H1 (cell line): ENCODE measurements at regions not wholly inside any gene's neighbourhood (a gene's known extent, or its start where the extent isn't known, plus 50 kb on each side); places are given as distances from the start of the nearest gene placed in this dataset.

Experiments used
- CTCF ChIA-PET: fragments of 300-600 bp; sonication (Branson Sonifier 250); formaldehyde crosslinking; loops from one replicate; lab custom pipeline; 2021; ENCODE audit not compliant: partially characterized antibody; lab: Charles Lee
- POLR2A ChIA-PET: fragments of 300-600 bp; sonication (Branson Sonifier 250); formaldehyde crosslinking; loops from one replicate; lab custom pipeline; 2021; ENCODE audit warnings: inconsistent platforms; ENCODE audit not compliant: partially characterized antibody; lab: Charles Lee
- DNase-seq, 2 experiments: peaks; one replicate each; pipeline versions ENCODE4 v3.0.0 to v3.0.0-alpha.2; 2010 to 2022; ENCODE audit warnings: low spot score in 2 of 2, low read depth in 1 of 2, mixed read lengths in 1 of 2
- FAIRE-seq: peaks from 2 replicates; lab custom pipeline; 2011; peaks lifted over from hg19 to GRCh38; lab: Jason Lieb, UNC
- H2AFZ ChIP-seq: 2 replicates; pipeline ENCODE4 v1.8.1; 2012; ENCODE audit warnings: low read length, inconsistent platforms
- H2AK5ac ChIP-seq: 2 replicates; pipeline ENCODE4 v1.6.1; 2013; ENCODE audit warnings: low read depth, low read length
- H2BK120ac ChIP-seq: replicated peaks from 2 replicates; pipeline ENCODE3; 2013; ENCODE audit warnings: low read depth, low read length, inconsistent platforms
- H2BK12ac ChIP-seq: 2 replicates; pipeline ENCODE4 v1.6.1; 2013; ENCODE audit warnings: low read depth, low read length
- H2BK15ac ChIP-seq: 2 replicates; pipeline ENCODE4 v1.6.1; 2013; ENCODE audit warnings: low read length
- H2BK20ac ChIP-seq: 2 replicates; pipeline ENCODE4 v1.6.1; 2013; ENCODE audit warnings: low read length
- H2BK5ac ChIP-seq: 2 replicates; pipeline ENCODE4 v1.6.1; 2013; ENCODE audit warnings: low read depth, low read length
- H3K14ac ChIP-seq: 2 replicates; pipeline ENCODE4 v1.6.1; 2013; ENCODE audit warnings: inconsistent platforms; ENCODE audit not compliant: insufficient read length
- H3K18ac ChIP-seq: 2 replicates; pipeline ENCODE4 v1.6.1; 2013; ENCODE audit warnings: low read length; ENCODE audit errors: extremely low read depth
- H3K23ac ChIP-seq: 2 replicates; pipeline ENCODE4 v1.6.1; 2013; ENCODE audit warnings: inconsistent platforms; ENCODE audit not compliant: insufficient read length
- H3K23me2 ChIP-seq: 2 replicates; pipeline ENCODE4 v1.6.1; 2013; ENCODE audit warnings: low read depth, low read length
- H3K27ac ChIP-seq: 2 replicates; pipeline ENCODE4 v1.6.1; 2011; ENCODE audit warnings: low read depth, low read length, inconsistent platforms
- H3K27me3 ChIP-seq, 4 experiments: replicated peaks in 1 of 4; 1 replicate in 1 of 4; 2 replicates in 3 of 4; pipeline versions ENCODE4 v1.6.1 to v1.8.1; 2011 to 2013; ENCODE audit warnings: low read length in 3 of 4, mild to moderate bottlenecking in 3 of 4, inconsistent platforms in 2 of 4, mixed read lengths in 2 of 4, moderate library complexity in 1 of 4; ENCODE audit not compliant: control insufficient read depth in 3 of 4, insufficient read depth in 3 of 4; ENCODE audit errors: extremely low read depth in 1 of 4
- H3K36me3 ChIP-seq, 4 experiments: 2 replicates each; pipeline versions ENCODE4 v1.6.1 to v1.8.1; 2011 to 2013; ENCODE audit warnings: mild to moderate bottlenecking in 4 of 4, low read length in 3 of 4, moderate library complexity in 2 of 4, control low read depth in 1 of 4, inconsistent platforms in 1 of 4; ENCODE audit not compliant: insufficient read depth in 4 of 4, control insufficient read depth in 2 of 4
- H3K4ac ChIP-seq: replicated peaks from 2 replicates; pipeline ENCODE3; 2013; ENCODE audit warnings: low read length, low read depth, mixed read lengths, inconsistent platforms; ENCODE audit not compliant: insufficient read length
- H3K4me1 ChIP-seq, 4 experiments: replicated peaks in 1 of 4; 1 replicate in 1 of 4; 2 replicates in 3 of 4; pipeline versions ENCODE4 v1.6.1 to v1.8.1; 2011 to 2013; ENCODE audit warnings: low read length in 3 of 4, inconsistent platforms in 2 of 4, mixed read lengths in 1 of 4; ENCODE audit not compliant: insufficient read depth in 4 of 4, control insufficient read depth in 3 of 4
- H3K4me2 ChIP-seq, 2 experiments: 2 replicates each; pipeline versions ENCODE4 v1.6.1 to v1.8.1; 2011 to 2013; ENCODE audit warnings: low read depth in 2 of 2, low read length in 2 of 2, control low read depth in 1 of 2, inconsistent platforms in 1 of 2, mild to moderate bottlenecking in 1 of 2; ENCODE audit not compliant: insufficient read depth in 1 of 2
- H3K4me3 ChIP-seq, 4 experiments: fragments of 200-600, 300-600 bp in 1 of 4; sonication (generic), shearing (Covaris generic), sonication (Bioruptor Twin) in 1 of 4; 2 replicates each; pipeline versions ENCODE4 v1.5.1 to v1.8.1; 2011 to 2016; ENCODE audit warnings: low read length in 4 of 4, low read depth in 3 of 4, control low read depth in 2 of 4, inconsistent platforms in 2 of 4, mild to moderate bottlenecking in 2 of 4, mixed read lengths in 1 of 4, moderate library complexity in 1 of 4; ENCODE audit not compliant: insufficient read depth in 2 of 4; ENCODE audit errors: extremely low read depth in 1 of 4
- H3K56ac ChIP-seq: replicated peaks from 2 replicates; pipeline ENCODE3; 2013; ENCODE audit warnings: low read depth, mild to moderate bottlenecking, mixed read lengths, low read length, inconsistent platforms; ENCODE audit not compliant: insufficient read length
- H3K79me1 ChIP-seq: 2 replicates; pipeline ENCODE4 v1.6.1; 2013; ENCODE audit warnings: low read depth, low read length, control low read depth
- H3K79me2 ChIP-seq, 2 experiments: 2 replicates each; pipeline versions ENCODE4 v1.6.1 to v1.8.1; 2012 to 2013; ENCODE audit warnings: low read length in 2 of 2, mild to moderate bottlenecking in 2 of 2, inconsistent platforms in 1 of 2; ENCODE audit not compliant: insufficient read depth in 2 of 2, control insufficient read depth in 1 of 2
- H3K9ac ChIP-seq, 4 experiments: replicated peaks in 1 of 4; 1 replicate in 1 of 4; 2 replicates in 3 of 4; pipeline versions ENCODE4 v1.6.1 to v1.8.1; 2011 to 2013; ENCODE audit warnings: low read depth in 3 of 4, low read length in 3 of 4, control low read depth in 2 of 4, mild to moderate bottlenecking in 2 of 4, moderate library complexity in 2 of 4, inconsistent platforms in 1 of 4; ENCODE audit errors: extremely low read depth in 1 of 4
- H3K9me3 ChIP-seq, 2 experiments: 2 replicates each; pipeline versions ENCODE4 v1.6.1 to v1.8.1; 2012 to 2013; ENCODE audit warnings: mild to moderate bottlenecking in 2 of 2, moderate library complexity in 2 of 2, control low read depth in 1 of 2, inconsistent platforms in 1 of 2, low read depth in 1 of 2, low read length in 1 of 2, mixed read lengths in 1 of 2; ENCODE audit not compliant: insufficient read depth in 2 of 2
- H4K20me1 ChIP-seq, 2 experiments: replicated peaks in 1 of 2; 2 replicates each; pipeline versions ENCODE3 to v1.8.1; 2011 to 2013; ENCODE audit warnings: inconsistent platforms in 2 of 2, low read length in 2 of 2, mild to moderate bottlenecking in 1 of 2; ENCODE audit not compliant: insufficient read depth in 2 of 2, control insufficient read depth in 1 of 2
- H4K5ac ChIP-seq: 2 replicates; pipeline ENCODE4 v1.6.1; 2013; ENCODE audit warnings: low read length, low read depth, mixed read lengths, inconsistent platforms; ENCODE audit not compliant: insufficient read length
- H4K8ac ChIP-seq: 2 replicates; pipeline ENCODE4 v1.8.0; 2013; ENCODE audit warnings: mild to moderate bottlenecking, moderate library complexity, low read length, inconsistent platforms; ENCODE audit not compliant: insufficient read depth; ENCODE audit errors: extremely low read depth
- H4K91ac ChIP-seq: replicated peaks from 2 replicates; pipeline ENCODE3; 2013; ENCODE audit warnings: low read length, mixed read lengths, inconsistent platforms; ENCODE audit not compliant: insufficient read length
- ASH2L ChIP-seq: fragments of 200-600, 300-600 bp; sonication (generic); IDR thresholded peaks from one replicate; pipeline ENCODE4 v1.7.1; 2017; ENCODE audit warnings: low read length
- BACH1 ChIP-seq: IDR thresholded peaks from 2 replicates; pipeline ENCODE4 v1.6.1; 2012; ENCODE audit warnings: low read length, improper control_type of control experiment
- CTCF ChIP-seq, 3 experiments: IDR thresholded peaks; 1 replicate in 2 of 3; 2 replicates in 1 of 3; pipeline versions ENCODE4 v1.5.1 to v1.6.1; 2011; ENCODE audit warnings: low read length in 3 of 3, mild to moderate bottlenecking in 3 of 3, inconsistent platforms in 2 of 3, low read depth in 1 of 3, moderate library complexity in 1 of 3; ENCODE audit not compliant: insufficient read depth in 1 of 3; ENCODE audit errors: control extremely low read depth in 1 of 3
- JUND ChIP-seq: IDR thresholded peaks from 2 replicates; pipeline ENCODE4 v1.6.1; 2011; ENCODE audit warnings: mild to moderate bottlenecking, improper control_type of control experiment, low read length
- MAFK ChIP-seq: IDR thresholded peaks from 2 replicates; pipeline ENCODE4 v1.6.1; 2012; ENCODE audit warnings: low read depth, mild to moderate bottlenecking, improper control_type of control experiment, low read length
- NANOG ChIP-seq: IDR thresholded peaks from 2 replicates; pipeline ENCODE4 v1.6.1; 2011; ENCODE audit warnings: low read length, low read depth, mild to moderate bottlenecking, inconsistent platforms; ENCODE audit not compliant: insufficient read depth, poor library complexity, severe bottlenecking
- RAD21 ChIP-seq, 2 experiments: IDR thresholded peaks in 1 of 2; conservative IDR thresholded peaks in 1 of 2; 2 replicates each; pipeline ENCODE4 v1.6.1; 2011; ENCODE audit warnings: low read depth in 2 of 2, low read length in 2 of 2, improper control_type of control experiment in 1 of 2, inconsistent platforms in 1 of 2, mild to moderate bottlenecking in 1 of 2, moderate library complexity in 1 of 2
- RFX5 ChIP-seq: IDR thresholded peaks from 2 replicates; pipeline ENCODE4 v1.6.1; 2011; ENCODE audit warnings: low read depth, low read length, improper control_type of control experiment, borderline replicate concordance
- SP4 ChIP-seq: IDR thresholded peaks from 2 replicates; pipeline ENCODE4 v1.6.1; 2012; ENCODE audit warnings: low read length, inconsistent platforms
- SRF ChIP-seq: IDR thresholded peaks from 2 replicates; pipeline ENCODE4 v1.6.1; 2011; ENCODE audit warnings: mild to moderate bottlenecking, low read depth, low read length, moderate library complexity
- WGBS, 2 experiments: shearing (Covaris generic) in 1 of 2; methylation state at CpG; one replicate each; pipeline versions ENCODE4 v1.1.6 to v1.1.7; 2013 to 2015; ENCODE audit warnings: low lambda C conversion rate in 2 of 2, mixed read lengths in 2 of 2, inconsistent platforms in 1 of 2, low coverage in 1 of 2, missing lambda C conversion rate in 1 of 2; ENCODE audit not compliant: insufficient replicate concordance in 2 of 2, insufficient coverage in 1 of 2, insufficient read length in 1 of 2; ENCODE audit errors: extremely low coverage in 1 of 2, missing lambda C conversion rate in 1 of 2; 5-methylcytosine and 5-hydroxymethylcytosine counted together

- H3K4me2 ChIP-seq = no peak overlapping the region
- no peaks in the 10 kb centered on the region for H3K23me2 ChIP-seq
- H3K27ac ChIP-seq = no peak overlapping the region
- WGBS, 2 experiments = 88% methylated on average over 1 of the region's 1 CpG; no CpG with 5 or more reads in 1 of the 2 experiments
- no peak for TF ChIP-seq NANOG
- TF ChIP-seq CTCF (IDR thresholded peaks at IDR 0.05; ENCODE audit: control extremely low read depth in 1 of 3, insufficient read depth in 1 of 3, low read depth in 1 of 3, low read length in 3 of 3) = no peak
- TF ChIP-seq SP4 = no peak
- no peak for TF ChIP-seq RFX5
- no peak for TF ChIP-seq SRF
- no peak for TF ChIP-seq MAFK
- no peak for TF ChIP-seq JUND
- TF ChIP-seq RAD21 (IDR thresholded peaks at IDR 0.05 in 1 of 2, conservative IDR thresholded peaks at IDR 0.05 in 1 of 2; ENCODE audit: low read depth in 2 of 2, low read length in 2 of 2) = no peak
- TF ChIP-seq BACH1 = no peak
- no peak for TF ChIP-seq ASH2L
- H3K4me1 ChIP-seq = no peaks in the 10 kb centered on the region
- H3K79me1 ChIP-seq = no peaks in the 10 kb centered on the region
- H4K20me1 ChIP-seq = no peaks in the 10 kb centered on the region
- no peak overlapping the region for H3K23ac ChIP-seq
- H3K18ac ChIP-seq = no peak overlapping the region
- DNase-seq (no peak), FAIRE-seq (no peak)
- H2AK5ac ChIP-seq = no peak overlapping the region
- H3K56ac ChIP-seq = no peak overlapping the region
- no peaks in the 10 kb centered on the region for H3K79me2 ChIP-seq
- H2BK20ac ChIP-seq = no peak overlapping the region
- no peak overlapping the region for H4K8ac ChIP-seq
- H4K91ac ChIP-seq = no peak overlapping the region
- H2BK5ac ChIP-seq = no peak overlapping the region
- H2AFZ ChIP-seq = no peak overlapping the region
- H3K14ac ChIP-seq = no peak overlapping the region
- H3K36me3 ChIP-seq = no peaks in the 10 kb centered on the region
- no peak overlapping the region for H2BK12ac ChIP-seq
- peaks cover 0 to 4% of the 10 kb centered on the region in 2 experiments; a peak in 2 of 4 replicates for H3K9me3 ChIP-seq
- no peak overlapping the region for H2BK120ac ChIP-seq
- no peak overlapping the region for H3K9ac ChIP-seq
- ChIA-PET POLR2A (no interaction called here), CTCF (interaction anchor here (1.1 kb wide), 1 partner anchor 119 kb away, joined by 3 read pairs; no protein-coding TSS in a partner anchor)
- H3K4ac ChIP-seq = no peak overlapping the region
- no peak overlapping the region for H3K4me3 ChIP-seq
- no peak overlapping the region for H2BK15ac ChIP-seq
- no peaks in the 10 kb centered on the region for H3K27me3 ChIP-seq
- H4K5ac ChIP-seq = no peak overlapping the region
Measured at GRCh38 chr9:107778661-107779060, 289.1 kb upstream of the KLF4 start.
